ENCODE measurements at regions not wholly inside any gene's neighbourhood (a gene's known extent, or its start where the extent isn't known, plus 50 kb on each side); places are given as distances from the start of the nearest gene placed in this dataset.

DNA sequence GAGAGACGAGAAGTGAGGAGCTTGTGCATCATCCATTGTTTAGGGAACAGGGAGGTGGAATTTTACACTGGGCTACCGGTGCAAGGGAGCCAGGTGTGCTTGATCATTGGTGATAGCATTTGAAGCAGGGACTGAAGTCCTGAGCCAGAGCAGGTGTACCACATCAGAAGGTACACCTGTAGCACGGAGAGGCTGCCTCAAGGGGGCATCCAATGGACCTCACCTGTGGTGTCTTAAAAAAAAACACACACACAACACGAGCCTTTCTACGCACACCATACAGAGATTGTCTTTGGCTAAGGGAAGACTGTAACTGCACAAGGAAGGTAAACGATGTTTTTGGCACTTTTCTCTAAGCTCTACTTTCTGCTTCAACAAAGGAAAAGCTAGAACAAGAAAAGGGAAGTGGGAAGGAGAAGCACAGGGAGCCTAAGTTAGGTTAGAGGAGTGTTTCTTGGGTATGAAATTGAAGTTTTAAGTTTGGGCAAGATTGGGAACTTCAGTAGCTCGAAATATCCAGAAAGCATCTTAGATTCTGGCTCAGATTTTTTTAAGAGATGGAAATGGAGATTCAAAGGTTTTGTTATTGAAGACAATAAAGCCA lies 334.3 kb upstream of the FBXO33 start:
- Histone ChIP-seq H3F3A (replicated peaks; ENCODE audit: low read depth) (no peaks in the 10 kb centered on the region), H3K4me2 (no peak overlapping the region), H3K27me3 (ENCODE audit: insufficient read depth) (no peaks in the 10 kb centered on the region), H3K36me3 (ENCODE audit: insufficient read depth) (no peaks in the 10 kb centered on the region), H2AFZ (peak overlapping the region; percentile 54; the same call in 1 of the 2 replicates), H3K27ac (ENCODE audit: low read depth) (no peak overlapping the region), H3K9me2 (ENCODE audit: insufficient read depth) (no peaks in the 10 kb centered on the region), H3K4me1 (ENCODE audit: insufficient read depth) (peaks cover 2% of the 10 kb centered on the region; the same call in 1 of the 2 replicates), H3K4me3 (no peak overlapping the region), H4K20me1 (replicated peaks; ENCODE audit: insufficient read depth) (no peaks in the 10 kb centered on the region), H3K79me2 (replicated peaks; ENCODE audit: insufficient read depth) (no peaks in the 10 kb centered on the region)
- ATAC-seq = peak; percentile 87
- no peak for TF ChIP-seq CREB1 (CRISPR knock-in tag; IDR thresholded peaks at IDR 0.05; ENCODE audit: low read depth)
- TF ChIP-seq ZNF114 (CRISPR knock-in tag; IDR thresholded peaks at IDR 0.05) = no peak
- TF ChIP-seq POLR2AphosphoS5 (IDR thresholded peaks at IDR 0.05; ENCODE audit: low read depth) = no peak
- no peak for TF ChIP-seq STAT1 (IDR thresholded peaks at IDR 0.05; ENCODE audit: unreplicated experiment)
- peak; percentile 43 to 54 for TF ChIP-seq CTCF (conservative IDR thresholded peaks at IDR 0.05; ENCODE audit: low read depth in 2 of 2)
- H3K36me3 Mint-ChIP-seq (ENCODE audit: low read depth) = no peaks in the 10 kb centered on the region
- H3K27me3 Mint-ChIP-seq (ENCODE audit: insufficient read depth, low read depth, poor library complexity) = no peaks in the 10 kb centered on the region
- H3K4me3 Mint-ChIP-seq = no peak overlapping the region
- H3K9me3 Mint-ChIP-seq = no peaks in the 10 kb centered on the region
- no peak overlapping the region for H3K27ac Mint-ChIP-seq
- H3K4me1 Mint-ChIP-seq = no peaks in the 10 kb centered on the region
- DNase-seq (ENCODE audit: low spot score) = peak; percentile 60

- H3K36me3 ChIP-seq (ENCODE audit: insufficient read depth) = no peaks in the 10 kb centered on the region
- Mint-ChIP-seq H3K27me3 (ENCODE audit: insufficient read depth, low read depth, poor library complexity) (no peaks in the 10 kb centered on the region), H3K36me3 (ENCODE audit: low read depth) (no peaks in the 10 kb centered on the region), H3K4me3 (no peak overlapping the region), H3K9me3 (no peaks in the 10 kb centered on the region), H3K4me1 (no peaks in the 10 kb centered on the region), H3K27ac (no peak overlapping the region)
- ATAC-seq = no peak
- no peaks in the 10 kb centered on the region for H3K9me2 ChIP-seq (ENCODE audit: insufficient read depth)
- no peak for DNase-seq (ENCODE audit: low spot score)
- H3K4me2 ChIP-seq = no peak overlapping the region
- no peak overlapping the region for H3K4me3 ChIP-seq
- H4K20me1 ChIP-seq (replicated peaks; ENCODE audit: insufficient read depth) = no peaks in the 10 kb centered on the region
- H2AFZ ChIP-seq = no peak overlapping the region
- H3K79me2 ChIP-seq (replicated peaks; ENCODE audit: insufficient read depth) = no peaks in the 10 kb centered on the region
- no peaks in the 10 kb centered on the region for H3F3A ChIP-seq (replicated peaks; ENCODE audit: low read depth)
- H3K4me1 ChIP-seq (ENCODE audit: insufficient read depth) = no peaks in the 10 kb centered on the region
- H3K27me3 ChIP-seq (ENCODE audit: insufficient read depth) = no peaks in the 10 kb centered on the region
- no peak overlapping the region for H3K27ac ChIP-seq (ENCODE audit: low read depth)
- no peak for TF ChIP-seq ZNF462 (CRISPR knock-in tag; IDR thresholded peaks at IDR 0.05)
- no peak for TF ChIP-seq JUNB (IDR thresholded peaks at IDR 0.05; ENCODE audit: unreplicated experiment)
- no peak for TF ChIP-seq ZNF114 (CRISPR knock-in tag; IDR thresholded peaks at IDR 0.05)
- TF ChIP-seq REST (IDR thresholded peaks at IDR 0.05; ENCODE audit: unreplicated experiment) = no peak
- no peak for TF ChIP-seq ZNF331 (CRISPR knock-in tag; IDR thresholded peaks at IDR 0.05; ENCODE audit: low read depth)
- TF ChIP-seq EZH2 (IDR thresholded peaks at IDR 0.05; ENCODE audit: low read depth, unreplicated experiment) = no peak
- TF ChIP-seq NANOG (IDR thresholded peaks at IDR 0.05; ENCODE audit: borderline replicate concordance) = no peak
Observed at GRCh38 chr14:39765676-39766075, 333.4 kb upstream of the FBXO33 start.

All from GM23338 (cell line).